Stimulated activated CD4-positive, alpha-beta T cell treated with anti-CD3 and anti-CD28 coated beads, Interleukin-4, amount 100 ng/mL, for 48 hours (primary cell): ENCODE measurements at regions not wholly inside any gene's neighbourhood (a gene's known extent, or its start where the extent isn't known, plus 50 kb on each side); places are given as distances from the start of the nearest gene placed in this dataset.

ENCODE experiments used
- DNase-seq, 2 donors: peaks; one replicate each; pipeline ENCODE4 v3.0.0-alpha.2; 2020; ENCODE audit warnings: low read depth in 2 of 2

DNA sequence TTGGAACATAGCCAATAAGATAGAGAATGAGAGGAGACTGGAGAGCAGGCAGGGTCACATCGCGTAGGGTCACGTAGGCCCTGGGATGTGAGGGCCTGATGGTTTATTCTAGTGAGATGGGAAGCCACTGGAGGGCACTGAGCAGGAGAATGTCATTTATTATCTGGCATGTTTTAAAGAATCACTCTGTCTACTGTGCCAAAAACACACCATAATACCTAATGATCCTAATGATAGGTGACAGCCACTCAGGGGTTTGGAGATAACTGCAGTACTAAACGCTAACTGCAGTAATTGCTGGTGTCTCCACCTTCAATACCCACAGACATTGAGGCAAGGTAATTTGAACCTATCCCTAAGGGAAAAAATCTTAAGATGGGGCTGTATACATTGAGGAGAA is 185.4 kb downstream of the TTLL7 start:
- DNase-seq, result no peak

DNA sequence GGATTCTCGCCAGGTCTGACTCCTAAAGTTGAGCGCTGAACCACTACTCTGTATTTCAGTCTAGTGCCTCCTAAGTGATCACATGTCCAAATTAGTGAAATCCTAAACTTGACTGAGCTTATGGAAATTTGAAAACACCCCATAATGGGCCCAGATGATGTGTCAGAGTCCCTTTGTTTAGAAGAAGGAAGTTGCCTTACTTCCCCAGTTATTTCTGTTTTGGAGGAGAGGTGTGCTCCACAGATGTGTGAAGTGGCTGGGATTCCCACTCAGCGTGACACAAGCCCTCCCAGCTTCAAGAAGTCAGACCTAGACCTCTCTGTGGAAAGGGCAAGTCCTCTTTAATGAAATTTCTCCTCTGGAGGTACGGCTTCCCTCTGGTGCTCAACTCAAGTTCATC is 188.8 kb downstream of the TTLL7 start:
- DNase-seq, result no peak

DNA sequence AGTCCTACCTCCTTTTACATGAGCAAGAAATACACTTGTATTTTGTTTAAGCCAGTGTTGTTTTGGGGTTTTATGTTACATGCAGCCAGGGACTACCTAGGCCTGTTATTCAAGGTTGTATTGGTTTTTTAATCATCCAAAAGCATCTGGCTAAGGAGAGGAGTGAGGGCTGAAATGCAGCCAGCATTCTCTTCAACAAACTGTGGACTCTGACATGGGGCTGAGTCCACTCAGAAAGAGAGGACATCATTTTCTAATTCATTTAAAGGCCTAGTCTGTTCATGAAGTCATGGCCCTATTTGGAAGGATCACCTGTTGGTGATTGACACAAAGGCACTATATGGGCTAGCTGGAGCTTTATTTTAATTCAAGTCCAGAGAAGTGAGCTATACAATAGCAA is 190.4 kb downstream of the TTLL7 start:
- no peak for DNase-seq

DNA sequence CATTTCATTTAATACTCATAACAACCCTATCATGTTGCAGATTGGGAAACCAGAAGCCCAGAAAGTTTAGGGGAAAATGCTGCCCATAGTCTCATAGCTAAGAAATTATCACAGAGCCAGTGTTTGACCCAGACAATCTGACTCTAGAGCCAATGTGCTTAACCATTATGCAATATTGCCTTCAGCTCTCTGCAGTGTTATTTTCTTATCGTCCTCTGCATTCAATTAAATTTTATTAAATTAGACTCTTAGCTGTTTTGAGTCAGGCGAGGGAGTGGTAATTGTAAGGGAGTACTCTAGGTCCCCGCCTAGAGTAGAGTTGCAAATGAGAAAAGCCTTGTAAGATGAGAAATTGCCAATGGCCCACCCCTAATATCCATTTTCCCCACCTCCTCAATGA is 191.1 kb downstream of the TTLL7 start:
- DNase-seq, result no peak

DNA sequence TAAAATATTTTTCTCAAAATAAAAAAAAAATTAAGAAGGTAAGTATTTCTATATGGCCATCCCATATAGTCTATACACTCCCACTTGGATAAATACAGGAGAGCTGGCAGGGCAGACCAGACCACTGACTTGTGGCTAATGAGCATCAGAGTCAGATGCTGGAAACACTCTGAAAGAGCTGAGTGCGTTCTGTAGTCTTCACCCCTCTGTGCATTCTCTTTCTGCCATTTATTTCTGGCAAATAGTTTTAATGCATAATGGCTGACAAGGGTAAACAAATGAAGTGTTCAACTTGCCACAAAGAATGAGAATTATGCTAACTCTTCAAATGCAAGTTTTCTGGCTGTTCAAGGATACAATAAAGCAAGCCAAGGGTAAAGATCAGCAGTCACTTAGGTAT is 191.7 kb downstream of the TTLL7 start:
- no peak for DNase-seq

DNA sequence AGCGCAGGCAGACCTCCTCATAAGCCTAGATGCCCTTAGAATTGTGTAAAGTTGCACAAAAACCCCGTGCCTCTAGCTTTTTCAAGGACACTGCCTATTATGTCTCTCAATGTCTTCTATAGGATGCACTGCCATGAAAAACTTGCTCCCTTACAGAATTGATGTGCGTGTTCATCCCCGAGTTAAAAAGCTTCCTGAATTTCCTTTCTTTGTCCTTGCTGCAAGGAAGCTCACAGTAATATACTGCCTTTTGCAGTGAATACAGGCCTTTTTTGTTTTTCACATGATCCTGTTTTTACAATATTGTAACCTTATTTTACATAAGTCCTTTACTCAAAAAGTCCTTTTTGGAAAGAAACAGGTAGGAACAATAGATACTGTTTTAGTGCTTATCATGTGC is 193.0 kb downstream of the TTLL7 start:
- no peak for DNase-seq

DNA sequence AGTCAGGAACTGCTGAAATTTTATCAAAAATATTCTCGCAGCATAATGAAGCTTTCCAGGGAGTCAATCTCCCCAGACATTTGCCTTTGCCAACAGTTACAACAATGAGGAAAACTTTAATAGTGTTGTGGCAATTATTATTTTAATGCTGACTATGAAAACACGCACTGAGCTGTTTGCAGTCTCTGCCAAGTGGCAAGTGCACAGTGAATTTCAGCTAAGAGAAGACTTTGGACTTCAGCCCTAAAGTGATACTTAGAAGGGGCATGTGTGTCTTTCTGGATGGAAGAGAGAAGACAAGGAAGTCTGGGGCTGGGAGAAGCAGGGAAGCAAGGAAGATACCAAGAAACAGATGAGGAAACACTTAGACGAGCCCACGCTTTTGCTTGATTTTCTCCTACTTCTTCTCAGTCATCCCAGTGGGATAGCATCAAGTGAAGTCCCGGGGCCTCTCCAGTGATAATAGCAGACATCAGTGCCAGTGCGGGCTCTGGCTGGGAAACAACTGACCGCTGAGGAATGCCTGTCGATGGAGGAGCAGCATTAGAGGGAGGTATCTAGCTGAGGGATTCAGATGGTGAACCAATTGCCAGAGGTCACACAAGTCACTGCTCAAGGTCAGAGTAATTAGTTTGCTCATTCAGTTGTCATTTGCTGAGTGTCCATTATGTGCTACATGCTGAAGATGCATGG is 196.3 kb downstream of the TTLL7 start:
- no peak for DNase-seq

DNA sequence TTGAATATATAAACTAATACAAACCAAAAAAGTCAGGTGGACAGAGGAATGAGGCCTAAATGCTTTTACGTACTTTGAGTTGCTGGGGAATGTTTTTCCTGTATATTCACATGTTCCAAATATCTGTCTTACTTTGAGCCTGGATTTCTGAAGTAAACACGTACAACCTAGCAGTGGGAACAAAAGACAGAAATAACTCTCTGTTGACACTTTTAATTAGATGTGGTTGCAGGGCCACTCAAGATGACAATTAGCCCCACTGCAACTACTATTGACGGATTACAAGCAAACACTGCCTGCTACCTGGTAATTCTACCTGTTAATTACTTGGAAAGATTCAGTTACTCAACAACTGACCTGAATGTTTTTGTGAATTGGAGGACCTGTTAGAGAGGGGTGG is 196.9 kb downstream of the TTLL7 start:
- no peak for DNase-seq

DNA sequence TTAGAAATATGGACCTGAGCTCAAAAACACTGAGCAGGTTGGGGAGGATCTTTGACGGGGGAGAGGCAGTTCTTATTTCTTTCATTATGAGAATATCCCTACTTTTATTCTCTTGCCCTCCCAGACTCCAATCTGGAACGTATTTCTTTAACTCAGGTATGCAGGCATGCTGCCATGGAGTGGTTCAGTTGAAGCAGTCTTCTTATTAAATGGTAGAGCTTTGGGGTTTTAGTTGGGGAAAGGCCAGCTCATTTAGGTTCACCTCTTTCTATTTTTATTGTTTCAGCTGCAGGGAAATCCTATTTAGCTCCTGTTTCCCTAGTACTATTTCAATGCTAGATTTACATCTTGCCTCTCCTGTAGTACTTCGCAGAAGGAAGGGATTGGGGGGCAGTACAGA is 198.9 kb downstream of the TTLL7 start:
- no peak for DNase-seq

DNA sequence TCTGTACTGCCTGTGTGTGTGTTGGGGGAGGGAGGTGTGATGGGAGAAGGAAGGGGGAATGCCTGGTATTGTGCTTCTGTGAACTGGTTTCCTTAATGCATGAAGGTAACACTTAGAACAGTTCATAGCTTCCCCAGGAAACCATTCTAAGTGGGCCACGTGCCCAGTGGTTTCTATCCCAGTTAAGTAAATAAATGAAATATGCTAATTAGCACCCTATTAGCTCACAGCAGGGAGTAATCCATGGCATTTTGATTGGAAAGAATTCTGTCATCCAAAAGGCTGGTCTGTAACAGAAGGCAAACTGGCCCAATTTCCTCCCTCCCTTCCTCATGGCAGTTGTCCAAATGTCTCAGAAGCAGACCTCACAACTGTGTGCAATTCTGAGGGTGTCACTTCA is 199.3 kb downstream of the TTLL7 start:
- no peak for DNase-seq

DNA sequence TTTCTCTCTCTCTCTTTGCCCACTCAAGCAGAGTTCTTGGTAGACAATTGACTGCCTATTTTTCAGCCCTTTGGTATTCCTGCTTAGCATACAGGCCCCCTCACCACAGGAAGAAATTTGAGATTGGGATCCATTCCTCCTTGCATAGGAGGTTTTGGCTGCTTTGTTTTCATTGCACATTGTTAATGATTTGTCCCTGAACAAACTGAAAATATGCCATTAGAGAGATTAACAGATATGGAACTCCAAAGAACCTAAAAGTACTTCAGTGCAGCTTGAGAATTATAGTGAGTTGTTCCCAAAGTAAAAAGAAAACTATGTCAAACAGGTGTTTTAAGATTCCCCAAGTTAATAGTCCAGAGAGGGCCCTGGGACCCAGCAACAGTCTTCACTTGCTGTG is 200.0 kb downstream of the TTLL7 start:
- DNase-seq, result no peak

DNA sequence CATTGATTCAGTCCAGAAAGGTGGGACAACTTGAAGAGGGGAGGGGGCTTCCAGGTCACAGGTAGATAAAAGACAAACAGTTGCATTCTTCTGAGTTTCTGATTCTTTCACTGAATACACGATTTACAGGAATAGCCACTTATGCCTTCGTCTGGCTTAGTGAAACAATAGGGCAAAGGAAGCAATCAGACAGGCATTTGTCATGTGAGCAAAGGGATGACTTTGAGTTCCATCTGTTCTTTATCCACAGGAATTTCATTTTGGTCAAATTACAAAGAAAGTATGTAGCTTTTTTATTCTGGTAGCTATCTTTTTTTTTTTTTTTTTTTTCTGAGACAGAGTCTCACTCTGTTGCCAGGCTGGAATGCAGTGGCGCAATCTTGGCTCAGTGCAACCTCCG is 202.5 kb downstream of the TTLL7 start:
- DNase-seq, result no peak

DNA sequence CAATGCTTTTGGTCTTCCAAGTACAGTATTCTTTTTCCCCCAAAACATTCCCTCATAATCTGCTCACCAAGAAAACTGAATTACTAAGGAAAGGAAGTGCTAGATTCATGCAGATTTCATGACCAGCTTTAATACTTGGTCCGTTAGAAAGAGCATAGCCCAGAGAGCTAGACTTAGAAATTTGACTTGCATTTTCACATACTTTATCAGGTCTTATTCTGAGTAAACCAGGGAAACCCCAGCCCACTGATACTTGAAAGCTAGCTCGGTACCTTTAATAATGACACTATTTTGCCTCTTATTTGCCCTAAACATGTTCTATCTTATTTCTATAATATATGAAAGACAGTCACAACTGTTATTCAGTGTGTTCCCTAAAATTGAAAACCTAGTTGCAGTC is 204.5 kb downstream of the TTLL7 start:
- no peak for DNase-seq

DNA sequence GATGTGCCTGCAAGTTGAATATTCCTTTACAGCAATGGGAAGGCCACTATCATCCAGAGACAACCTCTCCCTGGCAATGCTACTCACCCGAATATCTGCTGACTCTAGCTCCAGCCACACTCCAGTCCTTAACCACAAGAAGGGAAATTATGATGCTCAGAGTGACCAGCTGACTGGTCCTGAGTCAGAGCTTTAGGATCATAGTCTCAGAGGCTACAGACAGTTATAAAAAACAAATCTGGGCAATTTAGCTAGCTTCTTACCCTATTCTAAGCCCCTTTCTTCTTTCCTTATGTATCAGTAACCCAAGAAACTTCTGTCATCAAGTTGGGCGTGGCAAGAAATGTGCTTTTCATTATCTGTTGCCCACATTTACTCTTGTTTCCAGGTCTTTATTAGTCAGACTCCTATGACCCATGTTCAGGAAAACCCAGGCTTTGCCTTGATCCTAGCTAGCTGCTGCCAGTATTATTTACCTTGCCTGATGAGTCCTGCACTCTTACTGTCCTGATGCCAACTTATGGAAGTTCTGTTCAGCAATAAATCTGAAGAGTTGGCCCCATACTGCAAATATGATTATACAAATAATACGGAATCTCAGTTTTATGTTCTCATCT is 207.0 kb downstream of the TTLL7 start:
- DNase-seq, result no peak

DNA sequence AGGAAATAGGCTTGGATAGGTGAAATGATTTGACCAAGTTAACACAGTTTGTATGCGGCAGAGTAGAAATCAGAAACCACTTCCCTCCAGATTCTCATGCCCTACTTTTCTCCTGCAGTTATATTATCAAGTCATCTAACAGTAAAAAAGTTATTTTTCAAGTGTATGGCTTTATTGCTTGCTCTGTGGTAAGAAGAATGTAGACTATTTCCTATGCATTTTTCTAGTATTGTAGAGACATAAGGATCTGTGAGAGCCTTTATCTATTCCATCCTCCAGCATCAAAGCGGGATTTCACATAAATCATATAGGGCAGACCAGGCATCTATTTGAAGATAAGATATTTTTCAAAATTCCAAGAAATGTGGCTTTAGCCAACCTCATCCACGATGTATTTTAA is 208.5 kb downstream of the TTLL7 start:
- no peak for DNase-seq

DNA sequence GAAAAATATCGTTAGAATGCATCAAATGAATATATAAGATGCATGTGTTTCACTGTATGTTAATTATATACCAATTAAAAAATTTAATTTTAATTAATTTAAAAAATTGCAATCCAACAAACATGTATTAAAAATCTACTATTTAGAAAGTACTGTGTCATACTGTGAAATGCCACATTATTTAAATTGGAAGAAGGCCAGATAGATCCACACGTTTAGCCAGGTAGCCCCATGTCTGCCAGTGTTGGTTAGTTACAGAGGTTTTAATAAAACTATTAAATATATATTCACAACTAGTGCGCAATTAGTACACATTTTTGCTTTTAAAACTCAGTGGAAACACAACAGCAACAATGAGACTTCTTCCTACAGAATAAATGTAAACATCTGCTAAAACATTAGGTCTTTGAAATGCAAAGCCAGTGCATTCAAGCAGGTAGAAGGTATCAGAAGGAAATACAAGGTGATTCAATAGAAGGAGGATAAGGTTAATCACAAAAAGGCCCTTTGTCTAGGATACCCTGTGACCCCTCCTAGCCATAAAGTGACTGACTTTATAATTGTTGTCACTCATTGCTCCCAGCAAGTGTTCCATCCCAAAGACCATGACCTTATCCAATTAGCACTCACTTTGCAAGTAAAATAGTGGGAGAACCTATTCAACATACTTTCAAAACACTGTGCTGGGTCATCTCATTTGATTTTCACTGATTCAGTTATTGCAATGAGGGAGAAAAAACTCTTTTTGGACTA is 211.5 kb downstream of the TTLL7 start:
- no peak for DNase-seq

DNA sequence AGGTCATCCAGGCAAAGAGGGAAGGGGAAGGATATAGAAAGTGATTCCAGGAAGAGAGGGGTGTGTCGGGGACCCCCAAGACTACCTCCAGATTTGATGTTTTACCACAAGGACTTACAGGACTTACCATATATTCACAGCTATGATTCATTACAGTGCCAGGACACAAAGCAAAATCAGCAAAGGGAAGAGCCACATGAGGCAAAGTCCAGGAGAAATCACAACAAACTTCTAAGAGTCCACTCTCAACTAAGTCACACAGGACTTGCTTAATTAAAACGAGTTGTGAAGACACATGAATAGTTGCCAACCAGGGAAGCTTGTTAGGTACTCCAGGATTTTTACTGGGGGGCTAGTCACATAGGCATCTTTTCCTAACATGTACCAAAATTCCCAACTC is 217.3 kb downstream of the TTLL7 start:
- DNase-seq, result no peak

DNA sequence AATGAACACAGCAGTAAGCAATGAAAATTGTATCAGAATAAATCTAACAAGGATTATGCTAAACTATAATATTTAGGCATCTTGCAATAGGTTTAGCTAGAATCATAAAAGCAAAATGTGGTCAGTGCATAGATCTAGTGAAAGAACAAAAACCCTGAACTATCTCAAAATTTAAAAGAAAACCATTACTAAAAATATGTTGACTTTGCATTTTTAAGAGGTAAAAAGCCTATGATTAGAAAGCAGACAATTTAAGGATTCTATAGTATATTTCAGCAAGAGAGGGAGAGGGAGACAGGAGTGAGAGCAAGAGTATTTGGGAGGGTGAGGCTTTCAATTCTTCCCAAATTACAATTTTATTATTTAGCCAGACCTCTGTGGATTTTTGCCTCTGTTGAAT is 219.4 kb downstream of the TTLL7 start:
- no peak for DNase-seq

DNA sequence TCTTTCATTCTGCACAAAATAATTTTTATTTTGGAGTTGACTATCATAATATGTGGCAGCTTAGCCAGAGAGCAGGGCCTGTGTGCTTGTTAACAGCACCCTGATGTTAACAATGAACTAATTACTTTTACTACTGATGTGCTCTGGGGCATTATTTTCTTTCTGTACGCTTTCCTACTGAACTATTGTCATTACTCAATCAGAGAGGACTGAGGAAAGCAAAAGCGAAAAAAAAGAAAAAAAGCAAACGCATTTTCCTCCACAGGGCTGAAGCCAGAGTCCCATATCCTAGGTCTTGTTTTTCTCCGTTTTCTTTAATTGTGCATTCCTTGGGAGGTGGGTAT is 221.2 kb downstream of the TTLL7 start:
- no peak for DNase-seq

DNA sequence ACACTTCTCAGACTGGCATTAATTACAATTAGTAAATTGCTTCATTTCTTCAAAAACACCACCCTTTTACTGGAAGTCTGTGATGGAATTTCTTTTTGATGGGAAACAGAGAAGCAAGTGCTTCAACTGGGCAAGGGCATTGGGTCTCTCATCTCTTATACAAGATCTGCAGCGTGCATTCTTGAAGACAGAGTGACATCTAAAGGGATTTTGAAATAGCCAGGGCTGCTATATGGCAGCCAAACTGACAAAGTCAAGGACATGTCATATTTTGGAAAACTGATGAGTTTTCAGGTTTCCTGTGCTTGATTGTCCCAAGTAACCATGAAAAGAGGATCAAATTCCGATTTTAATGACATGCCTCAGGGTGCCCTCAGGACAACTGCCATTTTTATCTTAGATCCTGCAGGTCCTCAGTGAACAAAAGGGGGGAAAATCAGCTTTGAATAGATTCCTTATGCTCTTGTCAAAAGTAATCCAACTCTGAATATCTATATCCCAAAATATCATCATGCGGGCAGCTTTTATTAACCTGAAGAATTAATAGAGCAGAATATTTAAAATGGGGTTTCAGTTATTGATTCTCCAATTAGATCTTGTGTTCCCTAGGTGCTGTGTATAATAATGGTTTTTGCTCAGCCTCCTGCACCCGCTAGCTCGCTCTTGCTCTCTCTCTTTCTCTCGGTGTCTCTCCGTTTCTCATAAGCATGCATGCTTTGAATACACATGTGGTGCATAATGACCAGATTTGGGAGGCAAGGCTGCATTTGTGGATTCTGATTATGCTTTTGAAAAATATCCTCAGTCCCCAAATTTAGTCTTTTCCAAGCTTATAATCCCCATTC is 221.8 kb downstream of the TTLL7 start:
- no peak for DNase-seq

DNA sequence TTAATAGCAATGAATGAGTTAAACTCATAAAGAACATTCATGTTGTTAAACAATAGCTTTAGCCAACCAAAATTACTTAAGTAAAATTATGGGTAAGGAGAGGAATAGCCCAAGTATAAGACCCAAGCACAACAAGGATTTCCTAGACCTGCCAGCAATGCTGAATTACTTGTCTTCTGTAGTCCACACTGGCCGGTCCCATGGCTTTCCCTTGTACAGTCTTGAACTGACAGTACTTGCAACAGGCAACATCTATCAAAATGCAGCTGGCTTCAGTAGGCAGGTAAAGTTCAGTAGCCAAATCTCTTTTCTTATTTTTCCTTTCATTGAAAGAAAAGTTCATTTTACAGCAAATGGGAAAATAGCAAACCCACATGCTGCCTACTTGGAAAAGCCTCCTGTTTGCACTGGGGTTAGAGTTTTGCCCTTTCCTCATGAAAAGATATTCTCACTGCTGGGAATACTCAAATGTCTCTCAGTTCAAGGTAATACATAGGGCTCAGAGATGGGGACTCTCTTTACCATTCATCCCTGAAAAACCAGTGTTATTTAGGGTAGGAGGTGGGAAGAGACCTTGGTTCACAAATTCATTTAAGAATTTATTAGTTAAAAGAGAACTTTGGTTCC is 222.8 kb downstream of the TTLL7 start:
- DNase-seq, result no peak

DNA sequence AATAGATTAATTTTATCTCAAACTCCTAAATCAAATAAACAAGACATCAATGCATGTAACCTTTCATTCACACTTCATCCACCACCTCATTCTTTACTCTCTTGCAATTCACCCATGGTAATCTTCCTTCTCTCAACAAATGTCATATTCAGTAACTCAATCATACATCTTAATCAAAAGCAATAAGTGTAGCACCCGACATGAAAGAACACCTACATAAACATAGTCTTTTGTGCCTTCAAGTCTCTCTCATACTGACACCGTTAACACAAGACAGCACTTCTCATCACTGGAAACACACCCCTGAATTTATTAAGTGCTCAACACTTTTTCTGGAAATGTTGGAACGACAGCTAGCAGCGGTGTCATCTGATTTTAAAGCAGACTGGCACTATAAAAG is 225.9 kb downstream of the TTLL7 start:
- no peak for DNase-seq
